Midbrain (tissue), 1 donor: ENCODE measurements at regions not wholly inside any gene's neighbourhood (a gene's known extent, or its start where the extent isn't known, plus 50 kb on each side); places are given as distances from the start of the nearest gene placed in this dataset.

Experiments
- DNase-seq: peaks from one replicate; lab custom pipeline; 2025; lab: John Stamatoyannopoulos, UW

- DNase-seq, result no peak
Measured at GRCh38 chr17:12290207-12290606, 269.5 kb downstream of the MAP2K4 start.

GRCh38 chr17:12296209-12296625, 275.5 kb downstream of the MAP2K4 start:
- DNase-seq, result no peak

- no peak for DNase-seq
Measured at GRCh38 chr17:12301551-12301950, 280.9 kb downstream of the MAP2K4 start.

- no peak for DNase-seq
Measured at GRCh38 chr17:12302711-12303110, 282.0 kb downstream of the MAP2K4 start.

- DNase-seq, result no peak
Measured at GRCh38 chr17:12310811-12311210, 290.1 kb downstream of the MAP2K4 start.

GRCh38 chr17:12312692-12313091, 292.0 kb downstream of the MAP2K4 start:
- no peak for DNase-seq

GRCh38 chr17:12313786-12314185, 293.1 kb downstream of the MAP2K4 start:
- DNase-seq, result no peak

- no peak for DNase-seq
Measured at GRCh38 chr17:12316021-12316420, 295.3 kb downstream of the MAP2K4 start.

GRCh38 chr17:12318571-12319266, 298.0 kb downstream of the MAP2K4 start:
- DNase-seq, result no peak

- DNase-seq, result no peak
Measured at GRCh38 chr17:12320286-12320685, 299.6 kb downstream of the MAP2K4 start.

- DNase-seq, result no peak
Measured at GRCh38 chr17:12328204-12328603, 307.5 kb downstream of the MAP2K4 start.

GRCh38 chr17:12330456-12330855, 309.8 kb downstream of the MAP2K4 start:
- DNase-seq, result no peak

- no peak for DNase-seq
Measured at GRCh38 chr17:12341328-12341727, 320.7 kb downstream of the MAP2K4 start.

GRCh38 chr17:12342161-12342560, 321.5 kb downstream of the MAP2K4 start:
- DNase-seq, result no peak

- no peak for DNase-seq
Measured at GRCh38 chr17:12342609-12343435, 322.1 kb downstream of the MAP2K4 start.

GRCh38 chr17:12348476-12348875, 317.2 kb upstream of the MYOCD start:
- DNase-seq, result no peak

GRCh38 chr17:12349297-12349696, 316.4 kb upstream of the MYOCD start:
- DNase-seq, result no peak

- no peak for DNase-seq
Measured at GRCh38 chr17:12352127-12352526, 313.6 kb upstream of the MYOCD start.

GRCh38 chr17:12357600-12357999, 308.1 kb upstream of the MYOCD start:
- DNase-seq, result no peak

GRCh38 chr17:12358477-12358876, 307.2 kb upstream of the MYOCD start:
- no peak for DNase-seq

GRCh38 chr17:12362853-12363455, 302.7 kb upstream of the MYOCD start:
- no peak for DNase-seq

GRCh38 chr17:12365805-12366204, 299.9 kb upstream of the MYOCD start:
- no peak for DNase-seq

- DNase-seq, result no peak
Measured at GRCh38 chr17:12369065-12369464, 296.6 kb upstream of the MYOCD start.
